ENCODE measurements at regions not wholly inside any gene's neighbourhood (a gene's known extent, or its start where the extent isn't known, plus 50 kb on each side); places are given as distances from the start of the nearest gene placed in this dataset.

GRCh38 chr13:72170571-72170970 lies 303.6 kb upstream of the DACH1 start:
- no peak overlapping the region for H3K4me3 ChIP-seq (replicated peaks; ENCODE audit: insufficient read depth, low read length)
- TF ChIP-seq REST (IDR thresholded peaks at IDR 0.05; ENCODE audit: insufficient replicate concordance, low read depth): no peak
- TF ChIP-seq SPI1 (IDR thresholded peaks at IDR 0.05; ENCODE audit: borderline replicate concordance, low read depth): no peak
- TF ChIP-seq POLR2AphosphoS5 (IDR thresholded peaks at IDR 0.05; ENCODE audit: low read depth): no peak
- TF ChIP-seq CTCF (IDR thresholded peaks at IDR 0.05; ENCODE audit: insufficient read depth, low read length): no peak
- no peak for TF ChIP-seq GABPA (IDR thresholded peaks at IDR 0.05; ENCODE audit: low read depth)
- H3K27me3 ChIP-seq (ENCODE audit: insufficient read depth, poor library complexity, severe bottlenecking): no peaks in the 10 kb centered on the region
- no peak overlapping the region for H3K27ac ChIP-seq (replicated peaks)
- no peak for DNase-seq (ENCODE audit: low read depth in 1 of 2, low spot score in 1 of 2)

GRCh38 chr13:72168126-72168855 lies 301.3 kb upstream of the DACH1 start:
- no peak for DNase-seq (ENCODE audit: low read depth in 1 of 2, low spot score in 1 of 2)
- TF ChIP-seq CTCF (IDR thresholded peaks at IDR 0.05; ENCODE audit: insufficient read depth, low read length) (no peak), POLR2AphosphoS5 (IDR thresholded peaks at IDR 0.05; ENCODE audit: low read depth) (no peak), REST (IDR thresholded peaks at IDR 0.05; ENCODE audit: insufficient replicate concordance, low read depth) (no peak), SPI1 (IDR thresholded peaks at IDR 0.05; ENCODE audit: borderline replicate concordance, low read depth) (no peak), GABPA (IDR thresholded peaks at IDR 0.05; ENCODE audit: low read depth) (no peak)
- no peak overlapping the region for H3K4me3 ChIP-seq (replicated peaks; ENCODE audit: insufficient read depth, low read length)

GRCh38 chr13:72166102-72166650 lies 299.2 kb upstream of the DACH1 start:
- Histone ChIP-seq H3K27ac (replicated peaks) (no peak overlapping the region), H3K27me3 (ENCODE audit: insufficient read depth, poor library complexity, severe bottlenecking) (no peaks in the 10 kb centered on the region), H3K4me3 (replicated peaks; ENCODE audit: insufficient read depth, low read length) (no peak overlapping the region)
- no peak for DNase-seq (ENCODE audit: low read depth in 1 of 2, low spot score in 1 of 2)
- TF ChIP-seq SPI1 (IDR thresholded peaks at IDR 0.05; ENCODE audit: borderline replicate concordance, low read depth) (no peak), POLR2AphosphoS5 (IDR thresholded peaks at IDR 0.05; ENCODE audit: low read depth) (no peak), GABPA (IDR thresholded peaks at IDR 0.05; ENCODE audit: low read depth) (no peak), REST (IDR thresholded peaks at IDR 0.05; ENCODE audit: insufficient replicate concordance, low read depth) (no peak), CTCF (IDR thresholded peaks at IDR 0.05; ENCODE audit: insufficient read depth, low read length) (no peak)

More at GRCh38 chr13:72168126-72168855, 301.3 kb upstream of the DACH1 start:
- H3K27ac ChIP-seq (replicated peaks): no peak overlapping the region
- no peaks in the 10 kb centered on the region for H3K27me3 ChIP-seq (ENCODE audit: insufficient read depth, poor library complexity, severe bottlenecking)
